GM10266 (cell line): ENCODE measurements at regions not wholly inside any gene's neighbourhood (a gene's known extent, or its start where the extent isn't known, plus 50 kb on each side); places are given as distances from the start of the nearest gene placed in this dataset.
A peak's percentile ranks its signal among the peaks of the same experiment; 100 is the strongest.

Experiments
- DNase-seq: peaks from one replicate; pipeline ENCODE4 v3.0.0; 2012; ENCODE audit errors: extremely low spot score
- CTCF ChIP-seq: IDR thresholded peaks from 2 replicates; pipeline ENCODE4 v1.5.1; 2012; ENCODE audit warnings: mild to moderate bottlenecking, low read depth; ENCODE audit not compliant: control insufficient read depth, insufficient read depth; ENCODE audit errors: missing control alignments

GRCh38 chr4:41856797-41857196, 78.4 kb upstream of the TMEM33 start:
- no peak for DNase-seq
- no peak for TF ChIP-seq CTCF

DNA sequence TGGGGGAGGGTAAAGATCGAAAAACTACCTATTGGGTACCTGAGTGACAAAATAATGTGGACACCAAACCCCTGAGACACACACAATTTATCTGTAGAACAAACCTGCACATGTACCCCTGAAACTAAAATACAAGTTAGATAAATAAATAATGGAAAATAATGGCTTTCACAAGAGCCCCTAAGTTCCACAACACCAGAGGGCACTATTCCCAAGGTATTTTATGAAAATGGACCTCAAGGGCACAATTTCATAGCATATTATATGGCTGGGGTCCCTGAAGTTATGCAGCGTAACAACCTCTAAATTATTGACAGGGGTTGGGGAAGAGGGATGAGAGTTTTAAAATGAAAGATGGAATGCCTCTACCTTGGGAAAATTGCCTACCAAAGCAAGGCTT, 81.3 kb upstream of the TMEM33 start:
- no peak for TF ChIP-seq CTCF

DNA sequence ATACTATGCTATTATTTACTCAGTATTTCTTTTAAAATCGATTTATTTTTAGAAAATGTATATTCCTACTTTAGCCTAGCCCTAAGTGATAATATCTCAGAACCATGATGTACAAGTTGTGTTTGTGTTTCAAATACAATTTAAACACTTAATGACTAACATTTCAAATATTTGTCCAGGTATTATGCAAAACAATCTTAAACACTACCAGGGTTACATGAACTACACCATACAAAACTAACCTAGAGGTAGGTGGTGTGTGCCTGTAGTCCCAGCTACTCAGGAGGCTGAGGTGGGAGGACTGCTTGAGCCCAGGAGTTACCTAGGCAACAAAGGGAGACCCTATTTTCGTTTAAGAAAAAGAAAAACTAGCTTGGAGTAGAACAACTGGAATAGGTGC, 83.0 kb upstream of the TMEM33 start:
- no peak for DNase-seq
- no peak for TF ChIP-seq CTCF

More for the DNA sequence above, 81.3 kb upstream of the TMEM33 start:
- DNase-seq, result no peak

- no peak for TF ChIP-seq CTCF
- DNase-seq, result no peak
These were observed 83.6 kb upstream of the TMEM33 start for GRCh38 chr4:41851621-41852020.

DNA sequence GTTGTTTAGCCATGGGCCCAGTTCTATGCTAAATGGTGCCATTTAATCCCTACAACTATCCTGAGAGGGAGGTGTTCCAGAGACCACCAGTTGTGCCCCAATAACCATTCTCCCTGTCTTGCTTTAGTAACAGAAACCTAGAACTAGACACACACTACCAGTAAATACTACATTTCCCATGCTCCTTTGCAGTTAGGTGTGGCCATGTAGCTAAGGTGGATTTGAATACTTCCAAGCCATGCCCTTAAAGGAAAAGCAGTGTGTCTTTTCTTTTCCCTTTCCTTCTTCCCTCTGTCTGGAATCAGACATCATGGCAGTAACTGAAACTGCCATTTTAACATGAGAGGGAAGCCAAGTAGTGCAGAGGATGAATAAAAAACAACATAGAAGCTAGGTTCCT, 90.9 kb upstream of the TMEM33 start:
- TF ChIP-seq CTCF, result no peak
- DNase-seq, result no peak

DNA sequence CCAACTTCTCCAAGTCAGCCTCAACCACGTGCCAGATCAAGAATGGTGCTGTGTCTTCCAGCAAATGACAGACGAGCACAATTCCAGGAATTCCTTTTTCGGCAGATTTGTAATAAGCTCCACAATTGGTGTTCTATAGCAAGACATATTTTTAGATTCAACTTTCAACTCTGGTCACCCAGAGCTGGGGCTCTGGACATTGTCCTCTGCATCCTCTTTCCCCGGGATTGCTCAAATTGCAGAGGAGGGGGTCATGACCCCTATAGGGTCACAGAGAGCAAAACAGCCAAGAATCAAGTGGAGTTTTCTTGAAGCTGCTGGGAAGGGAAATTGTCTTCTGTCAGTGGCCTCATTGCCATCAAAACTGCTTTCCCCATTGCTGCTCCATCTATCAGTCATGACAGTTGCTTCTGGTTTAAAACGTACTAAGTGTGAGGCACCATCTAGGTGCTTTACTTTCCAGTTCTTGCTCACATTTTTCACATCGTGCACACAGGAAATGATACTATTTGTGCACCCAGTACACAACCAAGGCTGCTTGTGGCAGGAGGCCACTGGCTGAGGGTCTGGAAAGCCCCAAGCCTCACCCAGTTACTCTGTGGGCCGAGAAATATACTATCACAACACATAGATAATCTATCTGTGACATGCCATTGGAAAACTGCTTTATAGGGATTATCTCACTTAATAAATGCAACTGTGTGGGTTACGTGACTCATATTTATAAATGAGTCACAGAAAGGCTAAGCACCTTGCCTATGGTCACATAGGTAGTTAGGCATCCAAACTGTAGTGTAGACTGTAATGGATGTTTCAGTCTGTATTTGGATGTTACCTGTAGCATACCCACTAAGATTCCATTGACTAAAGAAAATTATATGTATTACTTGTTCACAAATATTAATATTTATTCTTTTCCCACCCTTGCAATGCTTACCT, 91.7 kb upstream of the PHOX2B start:
- DNase-seq, result peak; percentile 12

More for the DNA sequence above, 91.7 kb upstream of the PHOX2B start:
- TF ChIP-seq CTCF, result no peak
